ACC112 (cell line): ENCODE measurements at regions not wholly inside any gene's neighbourhood (a gene's known extent, or its start where the extent isn't known, plus 50 kb on each side); places are given as distances from the start of the nearest gene placed in this dataset.

Experiments used
- H2AFZ ChIP-seq: fragments of 200-600 bp; sonication (generic); one replicate; pipeline ENCODE4 v1.6.0; 2017; ENCODE audit warnings: antibody characterized with exemption, low read length; ENCODE audit not compliant: unreplicated experiment
- H3K27ac ChIP-seq: fragments of 200-600 bp; sonication (generic); 2 replicates; pipeline ENCODE4 v1.5.1; 2014; ENCODE audit warnings: low read depth, mild to moderate bottlenecking, antibody characterized with exemption, low read length, moderate library complexity
- H3K27me3 ChIP-seq: fragments of 200-600 bp; sonication (generic); 2 replicates; pipeline ENCODE4 v1.6.1; 2014; ENCODE audit warnings: mild to moderate bottlenecking, antibody characterized with exemption, low read length, moderate library complexity, mixed read lengths; ENCODE audit not compliant: insufficient read depth
- H3K36me3 ChIP-seq: fragments of 200-600 bp; sonication (generic); 2 replicates; pipeline ENCODE4 v1.6.1; 2016; ENCODE audit warnings: mild to moderate bottlenecking, antibody characterized with exemption, low read length, moderate library complexity, mixed read lengths; ENCODE audit not compliant: insufficient read depth
- H3K4me1 ChIP-seq: fragments of 200-600 bp; sonication (generic); one replicate; pipeline ENCODE4 v1.6.1; 2016; ENCODE audit warnings: low read length, mixed read lengths; ENCODE audit not compliant: insufficient read depth, unreplicated experiment, control insufficient read depth
- H3K4me3 ChIP-seq: fragments of 200-600 bp; sonication (generic); 2 replicates; pipeline ENCODE4 v1.5.1; 2014; ENCODE audit warnings: mild to moderate bottlenecking, low read depth, low read length
- H3K79me2 ChIP-seq: fragments of 200-600 bp; sonication (generic); one replicate; pipeline ENCODE4 v1.6.0; 2016; ENCODE audit warnings: low read length; ENCODE audit not compliant: control insufficient read depth, unreplicated experiment, insufficient read depth

DNA sequence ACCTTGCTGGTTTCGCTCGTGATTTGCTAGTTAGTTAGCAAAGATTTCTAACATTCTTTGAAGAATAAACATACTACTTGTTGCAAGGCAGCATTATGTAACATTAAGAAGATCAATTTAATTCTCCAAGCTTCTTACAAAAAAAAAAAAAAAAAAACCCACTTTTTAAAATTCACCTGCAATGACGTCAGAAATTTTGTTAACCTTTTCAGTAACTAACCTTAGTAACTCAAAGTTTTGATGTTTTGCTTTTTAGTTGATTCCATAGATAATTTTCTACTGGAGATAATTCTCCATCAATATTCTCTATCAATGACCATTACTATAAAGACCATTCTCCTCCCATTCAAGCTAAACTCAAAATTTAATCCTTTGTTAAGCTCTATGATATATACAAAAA is 491.8 kb upstream of the TBL1XR1 start:
- no peak overlapping the region for H2AFZ ChIP-seq
- peaks cover 5% of the 10 kb centered on the region for H3K4me1 ChIP-seq
- no peak overlapping the region for H3K4me3 ChIP-seq
- H3K27ac ChIP-seq, result no peak overlapping the region
- no peaks in the 10 kb centered on the region for H3K79me2 ChIP-seq
- H3K36me3 ChIP-seq, result no peaks in the 10 kb centered on the region
- H3K27me3 ChIP-seq, result no peaks in the 10 kb centered on the region

DNA sequence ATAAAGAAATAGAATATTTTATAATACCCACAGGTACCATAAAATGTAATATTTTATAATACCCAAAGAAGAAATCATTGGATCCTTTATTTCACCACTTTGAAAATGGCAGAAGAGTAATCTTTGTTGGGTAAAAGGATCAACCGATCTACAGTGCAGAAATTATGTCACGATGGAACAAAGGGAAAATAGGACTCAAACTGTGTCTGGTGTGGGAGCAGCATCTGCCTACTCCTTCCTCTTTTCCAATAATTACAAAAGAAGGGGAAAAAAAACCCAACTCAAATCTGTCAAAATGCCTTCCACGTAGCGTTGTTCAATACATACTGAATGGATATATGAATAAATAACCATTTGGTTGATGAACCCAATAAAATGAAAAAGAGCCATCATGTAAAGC is 492.6 kb upstream of the TBL1XR1 start:
- no peak overlapping the region for H2AFZ ChIP-seq
- no peaks in the 10 kb centered on the region for H3K36me3 ChIP-seq
- H3K4me3 ChIP-seq, result no peak overlapping the region
- no peak overlapping the region for H3K27ac ChIP-seq
- peaks cover 13% of the 10 kb centered on the region for H3K4me1 ChIP-seq
- no peaks in the 10 kb centered on the region for H3K79me2 ChIP-seq
- no peaks in the 10 kb centered on the region for H3K27me3 ChIP-seq

DNA sequence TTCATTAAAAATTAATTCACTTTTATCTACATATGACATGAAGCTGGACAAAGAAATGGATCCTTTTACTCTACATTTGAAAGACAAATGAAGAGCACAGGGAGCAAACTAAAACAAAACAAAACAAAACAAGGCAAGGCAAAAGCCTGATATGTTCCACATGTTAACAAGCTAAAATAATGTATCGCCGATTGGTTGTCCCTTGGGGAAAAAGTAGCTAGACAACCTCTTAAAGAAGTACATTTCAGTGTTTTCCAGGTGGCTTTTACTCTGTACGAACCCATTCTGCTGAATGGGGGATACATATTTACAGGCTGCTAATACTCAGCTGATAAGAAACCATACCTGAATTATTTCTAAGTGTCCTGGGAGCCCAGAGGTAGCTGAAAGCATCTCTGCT is 493.0 kb upstream of the TBL1XR1 start:
- H3K79me2 ChIP-seq, result no peaks in the 10 kb centered on the region
- no peak overlapping the region for H3K4me3 ChIP-seq
- no peaks in the 10 kb centered on the region for H3K27me3 ChIP-seq
- no peak overlapping the region for H2AFZ ChIP-seq
- H3K36me3 ChIP-seq, result no peaks in the 10 kb centered on the region
- H3K4me1 ChIP-seq, result peaks cover 17% of the 10 kb centered on the region
- H3K27ac ChIP-seq, result no peak overlapping the region

DNA sequence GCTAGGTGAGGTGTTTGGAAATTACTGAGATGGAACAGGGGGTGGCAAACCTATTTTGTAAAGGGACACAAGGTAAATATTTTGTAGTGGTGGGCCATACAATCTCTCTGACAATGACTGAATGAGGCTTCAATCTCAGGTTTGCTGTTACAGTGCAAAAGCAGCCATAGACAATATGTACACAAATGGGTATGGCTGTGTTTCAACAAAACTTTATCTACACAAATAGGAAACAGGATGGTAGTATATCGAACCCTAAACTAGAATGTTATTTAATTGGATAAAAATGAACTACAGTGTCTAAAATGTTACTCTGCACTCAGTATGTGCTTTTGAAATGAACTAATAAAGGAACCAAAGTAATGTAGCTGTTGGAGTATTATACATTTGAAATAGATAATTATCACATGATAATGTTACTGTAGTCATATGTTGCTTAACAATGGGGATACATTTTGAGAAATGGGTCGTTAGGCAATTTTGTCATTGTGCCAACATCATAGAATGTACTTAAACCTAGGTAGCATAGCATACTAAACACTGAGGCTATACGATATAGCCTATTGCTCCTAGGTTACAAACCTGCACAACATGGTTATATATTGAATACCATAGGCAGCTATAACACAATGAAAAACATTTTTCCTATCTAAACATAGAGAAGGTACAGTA is 495.2 kb upstream of the TBL1XR1 start:
- Histone ChIP-seq H3K79me2 (no peaks in the 10 kb centered on the region), H3K4me1 (peaks cover 18% of the 10 kb centered on the region), H3K27me3 (no peaks in the 10 kb centered on the region), H2AFZ (no peak overlapping the region), H3K4me3 (no peak overlapping the region), H3K36me3 (no peaks in the 10 kb centered on the region), H3K27ac (no peak overlapping the region)

DNA sequence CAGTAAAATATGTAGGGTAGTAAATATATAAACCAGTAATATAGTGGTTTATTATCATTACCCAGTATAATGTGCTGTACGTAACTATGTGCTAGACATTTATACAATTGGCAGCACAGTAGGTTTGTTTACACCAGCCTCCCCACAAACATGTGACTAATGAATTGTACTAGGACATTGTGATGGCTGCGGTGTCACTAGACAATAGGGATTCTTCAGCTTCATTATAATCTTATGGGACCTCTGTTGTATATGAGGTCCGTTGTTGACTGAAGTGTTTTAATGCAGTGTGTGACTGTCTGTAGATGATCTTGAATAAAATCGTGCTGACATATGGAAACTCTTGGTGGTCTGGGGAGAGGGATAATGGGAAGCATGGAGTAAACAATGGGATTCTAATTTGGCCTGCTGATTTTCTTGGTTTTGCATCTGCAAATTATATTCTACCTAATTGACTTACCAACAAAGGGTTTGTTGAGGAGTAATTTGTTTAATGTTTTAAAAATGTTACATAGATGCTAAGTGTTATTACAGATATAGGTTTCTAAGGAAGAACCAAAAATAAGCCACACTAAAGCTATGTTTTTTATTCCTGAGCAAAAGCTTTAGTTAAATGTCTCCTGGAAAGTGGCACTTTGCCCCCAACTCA is 496.5 kb upstream of the TBL1XR1 start:
- peak overlapping the region; percentile 79 for H2AFZ ChIP-seq

DNA sequence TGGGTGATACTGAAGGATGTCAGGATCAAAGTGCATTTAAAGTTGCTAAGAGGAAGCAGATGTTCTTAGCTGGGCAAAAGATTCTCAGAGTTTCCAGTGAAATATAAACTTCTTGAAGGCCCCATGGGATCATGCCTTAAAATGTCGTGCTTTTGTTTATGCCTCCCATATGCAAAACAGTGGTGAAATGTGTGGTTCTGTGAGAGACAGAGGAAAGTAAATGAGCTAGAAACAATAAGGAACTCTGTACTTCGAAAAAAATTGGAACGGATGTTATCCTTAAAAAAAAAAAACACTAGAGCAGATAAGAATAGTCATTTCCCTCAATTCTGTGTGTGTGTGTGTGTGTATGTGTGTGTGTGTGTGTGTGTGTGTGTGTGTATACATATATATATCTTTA is 497.0 kb upstream of the TBL1XR1 start:
- Histone ChIP-seq H3K27me3 (no peaks in the 10 kb centered on the region), H2AFZ (peak overlapping the region; percentile 79), H3K36me3 (no peaks in the 10 kb centered on the region), H3K27ac (peak overlapping the region; percentile 22; the same call in 1 of the 2 replicates), H3K79me2 (no peaks in the 10 kb centered on the region), H3K4me3 (no peak overlapping the region), H3K4me1 (peaks cover 18% of the 10 kb centered on the region)

More for the DNA sequence above, 496.5 kb upstream of the TBL1XR1 start:
- H3K79me2 ChIP-seq, result no peaks in the 10 kb centered on the region
- peaks cover 18% of the 10 kb centered on the region for H3K4me1 ChIP-seq
- H3K27ac ChIP-seq, result peak overlapping the region; percentile 22; the same call in 1 of the 2 replicates
- no peak overlapping the region for H3K4me3 ChIP-seq
- no peaks in the 10 kb centered on the region for H3K27me3 ChIP-seq
- no peaks in the 10 kb centered on the region for H3K36me3 ChIP-seq

DNA sequence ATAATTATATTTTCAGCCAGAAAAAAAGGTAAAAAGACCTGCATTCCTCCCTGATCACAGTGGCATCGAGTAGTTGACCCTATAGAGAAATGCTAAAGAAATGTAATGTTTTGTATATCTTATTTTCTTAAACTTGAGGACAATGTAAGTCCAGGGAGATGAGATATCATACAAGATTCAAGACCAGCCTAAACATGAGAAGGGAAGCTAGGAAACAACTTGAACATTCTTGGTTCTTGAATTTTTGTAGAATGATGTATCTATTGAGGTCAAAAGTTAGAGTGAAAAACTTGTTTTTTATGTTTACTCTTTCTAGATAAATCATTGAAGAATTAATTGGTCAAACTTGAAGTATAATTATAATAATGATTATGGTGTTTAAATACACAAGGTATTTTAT is 497.7 kb upstream of the TBL1XR1 start:
- Histone ChIP-seq H3K27ac (no peak overlapping the region), H2AFZ (peak overlapping the region; percentile 47), H3K79me2 (no peaks in the 10 kb centered on the region), H3K27me3 (no peaks in the 10 kb centered on the region), H3K4me3 (no peak overlapping the region), H3K4me1 (peaks cover 18% of the 10 kb centered on the region), H3K36me3 (no peaks in the 10 kb centered on the region)

DNA sequence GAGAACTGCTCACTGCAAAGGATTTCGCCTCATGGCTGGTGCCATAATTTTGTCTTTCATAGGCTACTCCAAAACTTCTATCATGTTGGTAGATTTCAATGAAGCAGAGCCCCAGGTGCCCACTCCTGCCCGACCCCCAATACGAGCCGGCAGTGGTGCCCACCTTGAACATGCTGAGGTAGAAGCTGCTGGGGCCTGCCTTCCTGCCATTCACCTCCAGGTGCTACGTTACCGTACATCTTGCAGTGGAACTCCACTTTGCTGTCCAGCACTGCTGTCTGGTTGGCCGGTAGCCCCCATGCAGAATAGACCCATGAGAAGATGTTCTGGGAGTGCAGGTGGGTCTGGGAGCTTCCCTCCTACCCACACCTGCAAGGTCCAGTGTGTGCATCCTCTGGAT is 502.8 kb upstream of the TBL1XR1 start:
- no peaks in the 10 kb centered on the region for H3K36me3 ChIP-seq
- H3K27me3 ChIP-seq, result no peaks in the 10 kb centered on the region
- no peak overlapping the region for H3K4me3 ChIP-seq
- H2AFZ ChIP-seq, result no peak overlapping the region
- peaks cover 3% of the 10 kb centered on the region for H3K4me1 ChIP-seq
- H3K27ac ChIP-seq, result no peak overlapping the region
- H3K79me2 ChIP-seq, result no peaks in the 10 kb centered on the region

DNA sequence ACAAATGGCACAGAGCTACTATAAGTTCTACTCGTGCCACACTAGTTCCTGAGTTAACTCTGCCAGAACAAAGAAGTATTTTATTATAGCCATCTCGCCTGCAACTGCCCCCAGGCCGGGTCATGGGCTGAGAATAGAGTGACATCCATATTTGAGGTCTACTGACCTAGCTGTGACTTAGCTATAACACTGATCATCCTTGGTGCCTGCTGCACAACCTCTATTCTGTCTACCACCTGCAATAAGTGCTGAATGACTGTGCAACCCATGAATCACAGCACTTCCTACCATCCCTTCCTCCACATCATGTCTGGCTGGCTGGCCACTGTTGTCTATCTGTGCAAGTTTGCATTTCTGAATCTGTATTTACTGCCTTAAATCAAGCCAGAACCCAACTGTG is 506.5 kb upstream of the TBL1XR1 start:
- no peaks in the 10 kb centered on the region for H3K79me2 ChIP-seq
- H3K27me3 ChIP-seq, result no peaks in the 10 kb centered on the region
- H3K4me1 ChIP-seq, result no peaks in the 10 kb centered on the region
- H3K27ac ChIP-seq, result no peak overlapping the region
- no peaks in the 10 kb centered on the region for H3K36me3 ChIP-seq
- H3K4me3 ChIP-seq, result no peak overlapping the region
- no peak overlapping the region for H2AFZ ChIP-seq

DNA sequence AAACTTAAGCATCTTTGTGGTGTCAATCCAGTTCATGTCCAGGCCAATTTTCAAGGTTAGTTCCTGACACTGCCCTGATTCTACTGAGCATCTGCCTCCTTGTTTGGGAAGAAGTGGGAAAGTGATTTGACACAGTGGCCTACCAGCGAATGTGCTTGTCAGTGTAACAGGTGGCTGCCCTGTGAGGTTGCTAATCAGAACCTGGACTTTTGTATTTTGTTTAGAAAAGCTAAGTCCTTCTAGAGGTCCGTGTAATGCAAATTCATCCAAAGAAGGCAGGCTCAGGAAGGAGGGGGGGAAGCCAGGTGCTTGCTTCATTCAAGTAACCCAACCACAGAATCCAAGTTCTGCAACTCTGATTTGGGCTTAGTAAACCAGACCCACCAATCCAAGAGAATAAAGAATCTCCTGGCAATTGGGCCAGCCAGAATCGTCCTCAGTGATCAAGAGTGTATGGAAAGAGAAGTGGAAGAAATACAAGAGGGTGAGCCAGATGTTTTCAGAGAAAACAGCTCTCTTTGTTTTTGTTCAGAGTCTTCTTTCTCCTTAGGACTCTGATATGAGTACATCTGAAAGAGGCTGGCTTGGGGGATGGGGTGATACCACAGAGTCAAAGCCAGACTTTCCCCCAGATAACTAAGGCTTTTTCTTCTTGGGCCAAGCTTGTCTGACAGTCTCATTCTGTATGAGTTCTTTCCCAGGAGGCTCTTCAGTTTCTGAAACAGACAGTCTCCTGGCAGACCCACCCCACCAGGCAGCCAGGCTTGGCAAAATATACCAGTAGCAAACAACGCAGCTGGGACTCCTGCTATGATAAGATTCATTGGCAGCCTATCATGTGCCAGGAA is 508.9 kb upstream of the TBL1XR1 start:
- Histone ChIP-seq H3K27ac (no peak overlapping the region), H3K79me2 (no peaks in the 10 kb centered on the region), H3K36me3 (no peaks in the 10 kb centered on the region), H3K27me3 (no peaks in the 10 kb centered on the region), H2AFZ (no peak overlapping the region), H3K4me1 (no peaks in the 10 kb centered on the region), H3K4me3 (no peak overlapping the region)
